ENCODE measurements at regions not wholly inside any gene's neighbourhood (a gene's known extent, or its start where the extent isn't known, plus 50 kb on each side); places are given as distances from the start of the nearest gene placed in this dataset.

DNA sequence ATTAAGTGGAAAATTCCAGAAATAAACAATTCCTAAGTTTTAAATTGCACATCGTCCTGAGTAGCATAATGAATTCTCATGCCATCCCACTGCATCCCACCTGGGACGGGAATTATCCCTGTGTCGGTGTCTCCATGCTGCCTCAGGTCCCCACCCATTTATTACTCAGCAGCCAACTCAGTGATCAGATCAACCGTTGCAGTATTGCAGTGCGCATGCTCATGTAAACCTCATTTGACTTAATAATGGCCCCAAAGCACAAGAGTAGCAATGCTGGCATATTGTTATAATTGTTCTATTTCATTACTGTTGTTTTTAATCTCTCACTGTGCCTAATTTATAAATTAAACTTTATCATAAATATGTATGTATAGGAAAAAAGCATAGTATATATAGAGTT, 214.4 kb downstream of the METTL4 start:
- POLR2A ChIA-PET, result no interaction called here
- Histone ChIP-seq H3K27me3 (ENCODE audit: control insufficient read depth in 1 of 2, insufficient read depth in 2 of 2, low read length in 2 of 2) (no peaks in the 10 kb centered on the region), H3K27ac (ENCODE audit: low read depth in 1 of 2, low read length in 2 of 2) (no peak overlapping the region), H3K9me3 (ENCODE audit: control insufficient read depth in 1 of 2, insufficient read depth in 1 of 2, low read length in 2 of 2) (no peaks in the 10 kb centered on the region), H3K4me1 (ENCODE audit: insufficient read depth, low read length) (no peaks in the 10 kb centered on the region), H3K4me3 (ENCODE audit: low read length) (no peak overlapping the region), H3K36me3 (ENCODE audit: insufficient read depth, low read length) (no peaks in the 10 kb centered on the region)
- H3K36me3 Mint-ChIP-seq (ENCODE audit: low read depth), result no peaks in the 10 kb centered on the region
- H3K27ac Mint-ChIP-seq, result no peak overlapping the region
- no peak for ATAC-seq (ENCODE audit: poor library complexity)
- intact Hi-C loops (cut with DNase I, micrococcal nuclease), result no loop called here
- TF ChIP-seq, protein P1, sequence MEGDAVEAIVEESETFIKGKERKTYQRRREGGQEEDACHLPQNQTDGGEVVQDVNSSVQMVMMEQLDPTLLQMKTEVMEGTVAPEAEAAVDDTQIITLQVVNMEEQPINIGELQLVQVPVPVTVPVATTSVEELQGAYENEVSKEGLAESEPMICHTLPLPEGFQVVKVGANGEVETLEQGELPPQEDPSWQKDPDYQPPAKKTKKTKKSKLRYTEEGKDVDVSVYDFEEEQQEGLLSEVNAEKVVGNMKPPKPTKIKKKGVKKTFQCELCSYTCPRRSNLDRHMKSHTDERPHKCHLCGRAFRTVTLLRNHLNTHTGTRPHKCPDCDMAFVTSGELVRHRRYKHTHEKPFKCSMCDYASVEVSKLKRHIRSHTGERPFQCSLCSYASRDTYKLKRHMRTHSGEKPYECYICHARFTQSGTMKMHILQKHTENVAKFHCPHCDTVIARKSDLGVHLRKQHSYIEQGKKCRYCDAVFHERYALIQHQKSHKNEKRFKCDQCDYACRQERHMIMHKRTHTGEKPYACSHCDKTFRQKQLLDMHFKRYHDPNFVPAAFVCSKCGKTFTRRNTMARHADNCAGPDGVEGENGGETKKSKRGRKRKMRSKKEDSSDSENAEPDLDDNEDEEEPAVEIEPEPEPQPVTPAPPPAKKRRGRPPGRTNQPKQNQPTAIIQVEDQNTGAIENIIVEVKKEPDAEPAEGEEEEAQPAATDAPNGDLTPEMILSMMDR (IDR thresholded peaks at IDR 0.05), result no peak
- peaks cover 14% of the 10 kb centered on the region for H3K27me3 Mint-ChIP-seq
- no peak overlapping the region for H3K4me3 Mint-ChIP-seq
- CTCF ChIA-PET, result no interaction called here
- H3K9me3 Mint-ChIP-seq, result no peaks in the 10 kb centered on the region
- no peaks in the 10 kb centered on the region for H3K4me1 Mint-ChIP-seq (ENCODE audit: low read depth)
- DNase-seq, result no peak

DNA sequence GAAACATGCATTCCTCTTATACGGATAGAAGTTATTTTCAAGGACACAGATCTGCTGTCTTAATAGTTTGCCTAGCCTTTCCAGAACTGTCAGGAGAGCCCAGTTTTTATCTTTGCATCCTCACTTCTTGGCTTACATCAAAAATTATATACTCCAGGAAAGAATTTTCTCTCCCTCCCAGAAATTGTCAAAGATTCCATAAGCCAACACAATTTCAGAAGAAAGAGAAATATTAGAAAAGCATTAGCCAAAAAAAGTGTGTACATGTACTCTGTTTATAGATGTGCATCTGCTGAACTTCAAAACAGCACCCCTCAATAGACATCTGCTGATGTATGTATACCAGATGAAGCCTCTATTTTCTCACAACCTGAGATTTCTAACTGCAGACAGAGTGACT, 210.4 kb downstream of the METTL4 start:
- H3K4me3 Mint-ChIP-seq, result no peak overlapping the region
- CTCF ChIA-PET, result no interaction called here

DNA sequence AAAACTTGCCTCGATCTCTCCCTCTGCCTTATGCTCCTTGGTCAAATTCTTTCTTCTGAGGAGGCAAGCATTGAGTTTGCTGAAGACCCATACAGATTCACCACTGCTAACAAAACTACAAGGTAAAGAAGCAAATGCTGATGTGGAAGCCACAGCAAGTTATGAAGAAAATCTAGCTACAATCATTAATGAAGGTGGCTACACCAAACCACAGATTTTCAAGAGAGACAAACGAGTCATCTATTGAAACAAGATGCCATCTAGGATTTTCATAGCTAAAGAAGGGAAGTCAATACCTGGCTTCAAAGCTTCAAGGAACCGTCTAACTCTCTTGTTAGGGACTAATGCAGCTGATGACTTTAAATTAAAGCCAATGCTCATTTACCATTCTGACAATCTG, 203.2 kb downstream of the METTL4 start:
- Mint-ChIP-seq H3K4me1 (ENCODE audit: low read depth) (no peaks in the 10 kb centered on the region), H3K36me3 (ENCODE audit: low read depth) (no peaks in the 10 kb centered on the region), H3K4me3 (no peak overlapping the region), H3K27ac (no peak overlapping the region), H3K9me3 (peaks cover 1% of the 10 kb centered on the region), H3K27me3 (peaks cover 35% of the 10 kb centered on the region)
- no peaks in the 10 kb centered on the region for H3K4me1 ChIP-seq (ENCODE audit: insufficient read depth, low read length)
- H3K27ac ChIP-seq (ENCODE audit: low read depth in 1 of 2, low read length in 2 of 2), result no peak overlapping the region
- intact Hi-C loops (cut with DNase I, micrococcal nuclease), result no loop called here
- ChIA-PET CTCF (no interaction called here), POLR2A (no interaction called here)
- no peak for ATAC-seq (ENCODE audit: poor library complexity)
- no peaks in the 10 kb centered on the region for H3K27me3 ChIP-seq (ENCODE audit: control insufficient read depth in 1 of 2, insufficient read depth in 2 of 2, low read length in 2 of 2)
- TF ChIP-seq, protein P1 (IDR thresholded peaks at IDR 0.05), result no peak
- no peaks in the 10 kb centered on the region for H3K36me3 ChIP-seq (ENCODE audit: insufficient read depth, low read length)
- H3K9me3 ChIP-seq (ENCODE audit: control insufficient read depth in 1 of 2, insufficient read depth in 1 of 2, low read length in 2 of 2), result no peaks in the 10 kb centered on the region
- DNase-seq, result no peak
- no peak overlapping the region for H3K4me3 ChIP-seq (ENCODE audit: low read length)

More for the DNA sequence above, 210.4 kb downstream of the METTL4 start:
- no peaks in the 10 kb centered on the region for H3K9me3 ChIP-seq (ENCODE audit: control insufficient read depth in 1 of 2, insufficient read depth in 1 of 2, low read length in 2 of 2)
- intact Hi-C loops (cut with DNase I, micrococcal nuclease), result no loop called here
- TF ChIP-seq, protein P1 (IDR thresholded peaks at IDR 0.05), result no peak
- ATAC-seq (ENCODE audit: poor library complexity) (no peak), DNase-seq (no peak)
- POLR2A ChIA-PET, result no interaction called here
- Mint-ChIP-seq H3K9me3 (no peaks in the 10 kb centered on the region), H3K27me3 (peaks cover 21% of the 10 kb centered on the region), H3K27ac (no peak overlapping the region), H3K36me3 (ENCODE audit: low read depth) (no peaks in the 10 kb centered on the region), H3K4me1 (ENCODE audit: low read depth) (no peaks in the 10 kb centered on the region)
- H3K4me1 ChIP-seq (ENCODE audit: insufficient read depth, low read length), result no peaks in the 10 kb centered on the region
- H3K27ac ChIP-seq (ENCODE audit: low read depth in 1 of 2, low read length in 2 of 2), result no peak overlapping the region
- H3K36me3 ChIP-seq (ENCODE audit: insufficient read depth, low read length), result no peaks in the 10 kb centered on the region
- no peak overlapping the region for H3K4me3 ChIP-seq (ENCODE audit: low read length)
- no peaks in the 10 kb centered on the region for H3K27me3 ChIP-seq (ENCODE audit: control insufficient read depth in 1 of 2, insufficient read depth in 2 of 2, low read length in 2 of 2)
